ENCODE measurements at regions not wholly inside any gene's neighbourhood (a gene's known extent, or its start where the extent isn't known, plus 50 kb on each side); places are given as distances from the start of the nearest gene placed in this dataset.

DNA sequence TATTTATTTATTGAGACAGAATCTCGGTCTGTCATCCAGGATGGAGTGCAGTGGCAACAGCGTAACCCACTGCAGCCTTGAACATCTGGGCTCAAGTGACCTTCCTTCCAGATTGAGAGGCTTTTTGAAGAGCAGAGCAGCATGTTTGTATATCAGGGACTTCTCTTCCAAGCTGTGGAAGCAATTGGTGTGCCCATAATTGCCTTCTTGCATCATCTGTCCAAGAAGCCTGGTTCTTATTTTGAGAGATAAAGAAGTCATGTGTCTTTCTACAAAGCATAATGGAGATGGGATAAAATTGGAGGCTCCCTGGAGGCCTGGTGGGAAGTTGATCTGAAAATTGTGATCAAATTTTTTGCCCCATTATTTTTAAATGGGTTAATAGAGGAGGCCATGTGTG, 183.8 kb upstream of the MCTP2 start:
- DNase-seq = no peak

DNA sequence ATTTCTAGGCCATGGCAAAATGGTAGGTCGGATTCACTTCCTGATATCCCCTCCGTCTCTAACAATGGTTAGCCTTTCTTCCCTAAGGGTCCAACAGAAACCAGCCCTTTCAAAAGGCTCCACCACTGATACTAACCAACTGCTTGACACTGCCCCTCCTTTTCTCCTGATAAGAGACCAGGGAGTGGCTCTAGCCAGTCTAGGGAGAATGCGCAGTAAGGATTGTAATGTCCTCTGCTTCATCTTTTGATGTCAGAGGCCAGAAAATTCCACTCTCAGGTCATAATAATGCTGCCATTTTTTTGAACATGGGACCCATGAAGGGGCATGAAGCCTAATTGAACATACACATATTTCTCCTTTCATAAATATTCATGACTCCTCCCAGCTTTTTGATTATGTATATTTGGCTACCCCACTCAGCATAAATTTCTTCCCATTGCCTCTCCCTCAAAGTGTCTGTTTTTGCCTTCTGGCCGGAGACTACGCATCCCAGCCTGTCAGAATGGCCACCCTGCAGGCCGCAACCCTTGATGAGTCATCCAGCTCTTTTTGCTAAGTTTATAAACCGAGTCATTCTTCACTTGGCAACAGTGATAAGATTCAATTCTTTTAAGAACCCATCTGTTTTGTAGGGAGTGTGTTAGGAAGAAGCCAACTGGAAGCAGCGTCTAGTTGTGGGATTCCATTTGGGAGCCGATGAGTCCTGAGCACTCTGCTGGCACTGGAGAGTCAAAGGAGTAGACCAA, 189.0 kb upstream of the MCTP2 start:
- DNase-seq = no peak

DNA sequence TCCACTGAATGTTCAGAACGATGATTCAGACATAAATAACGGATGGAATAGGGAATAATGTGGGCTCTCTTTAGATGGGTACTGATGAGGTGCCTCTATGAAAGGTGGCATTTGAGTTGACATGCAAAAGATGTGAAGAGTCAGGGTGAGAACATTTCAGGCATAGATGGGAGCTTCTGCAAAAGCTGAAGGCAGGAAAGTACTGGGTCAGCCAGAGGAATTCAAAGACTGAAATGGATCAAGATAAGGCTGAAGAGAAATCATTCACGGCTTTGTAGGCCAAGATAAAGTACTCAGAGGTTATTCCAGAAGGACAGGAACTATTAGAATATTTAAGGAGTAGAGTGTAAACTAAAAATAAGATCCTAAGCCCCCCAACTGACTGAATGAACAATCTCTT, 189.6 kb upstream of the MCTP2 start:
- DNase-seq = no peak

DNA sequence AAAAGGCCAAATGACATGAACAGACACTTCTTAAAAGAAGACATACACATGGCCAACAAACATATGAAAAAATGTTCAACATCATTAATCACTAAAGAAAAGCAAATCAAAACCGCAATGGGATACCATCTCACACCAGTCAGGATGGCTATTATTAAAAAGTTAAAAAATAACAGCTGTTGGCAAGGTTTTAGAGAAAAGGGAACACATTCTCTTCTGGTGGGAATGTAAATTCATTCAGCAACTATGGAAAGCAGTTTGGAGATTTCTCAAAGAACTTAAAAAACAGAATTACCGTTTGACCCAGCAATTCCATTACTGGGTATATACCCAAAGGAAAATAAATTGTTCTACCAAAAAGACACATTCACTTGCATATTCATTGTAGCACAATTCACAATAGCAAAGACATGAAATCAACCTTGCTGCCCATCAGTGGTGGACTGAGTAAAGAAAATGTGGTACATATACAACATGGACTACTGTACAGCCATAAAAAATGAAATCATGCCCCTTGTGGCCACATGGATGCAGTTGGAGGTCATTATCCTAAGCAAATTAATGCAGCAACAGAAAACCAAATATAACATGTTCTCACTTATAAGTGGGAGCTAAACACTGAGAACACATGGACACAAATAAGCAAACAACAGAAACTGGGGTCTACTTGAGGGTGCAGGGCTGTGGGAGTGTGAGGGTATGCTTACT, 190.7 kb upstream of the MCTP2 start:
- no peak for DNase-seq

GRCh38 chr15:94036156-94036555, 195.2 kb upstream of the MCTP2 start:
- DNase-seq = no peak

DNA sequence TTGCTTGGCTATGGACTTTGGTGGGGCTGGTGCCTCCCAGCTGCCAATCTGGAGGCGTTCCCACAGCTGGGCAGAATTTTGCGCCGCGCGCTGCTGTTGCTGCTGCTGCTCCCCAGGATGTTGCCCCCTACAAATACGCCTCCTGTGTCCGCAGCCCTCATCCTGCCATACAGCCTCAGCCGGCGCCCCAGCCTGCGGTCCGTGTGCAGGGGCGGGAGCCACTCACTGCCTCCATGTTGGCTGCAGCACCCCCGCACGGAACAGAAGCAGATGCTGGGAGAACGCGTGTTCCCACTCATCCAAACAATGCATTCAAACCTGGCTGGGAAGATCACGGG, 197.7 kb upstream of the MCTP2 start:
- no peak for DNase-seq

DNA sequence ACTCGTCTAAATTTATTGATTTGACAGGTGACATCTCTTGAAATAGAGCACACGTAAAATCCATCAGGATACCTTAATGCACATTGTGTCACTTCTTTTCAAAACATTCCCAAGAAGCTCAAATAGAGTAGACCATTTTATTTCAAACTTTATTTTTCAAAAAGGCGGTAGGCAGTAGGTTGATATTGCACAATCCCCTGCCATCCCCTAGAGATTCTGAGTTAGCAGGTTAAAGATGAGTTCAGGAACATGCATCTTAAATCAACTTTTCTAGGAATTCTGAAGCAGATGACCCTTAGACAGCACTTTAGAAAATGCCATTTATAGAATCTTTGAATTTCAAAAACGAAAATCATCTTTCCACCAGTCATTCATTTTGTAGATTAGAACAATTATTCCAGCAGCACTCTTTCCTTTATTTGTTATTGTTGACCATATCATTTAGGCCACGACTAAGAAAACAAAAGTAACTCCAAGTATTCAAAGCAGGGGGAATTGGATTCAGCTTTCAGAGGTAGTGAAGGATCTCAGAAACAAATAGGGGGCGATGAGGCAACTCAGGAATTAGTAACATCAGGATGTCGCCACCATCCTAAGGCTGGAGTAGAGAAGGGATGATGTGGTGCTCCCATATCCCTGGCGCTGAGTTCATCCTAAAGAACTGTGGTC, 198.2 kb upstream of the MCTP2 start:
- no peak for DNase-seq

DNA sequence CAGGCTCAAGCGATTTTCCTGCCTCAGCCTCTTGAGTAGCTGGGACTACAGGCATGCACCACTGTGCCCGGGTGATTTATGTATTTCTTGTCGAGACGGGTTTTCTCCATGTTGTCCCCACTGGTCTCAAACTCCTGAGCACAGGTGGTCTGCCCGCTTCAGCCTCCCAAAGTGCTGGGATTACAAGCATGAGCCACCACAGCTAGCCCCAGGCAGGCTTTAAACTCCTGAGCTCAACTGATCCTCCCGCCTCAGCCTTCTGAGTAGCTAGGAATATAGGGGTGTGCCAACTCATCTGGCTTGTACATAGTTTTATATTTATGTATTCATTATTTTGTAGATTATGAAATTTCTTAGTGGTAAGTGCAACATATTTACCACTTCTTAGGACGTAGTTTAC, 198.8 kb upstream of the MCTP2 start:
- DNase-seq = no peak

- no peak for DNase-seq
Observed at GRCh38 chr15:94031072-94031471, 200.3 kb upstream of the MCTP2 start.

DNA sequence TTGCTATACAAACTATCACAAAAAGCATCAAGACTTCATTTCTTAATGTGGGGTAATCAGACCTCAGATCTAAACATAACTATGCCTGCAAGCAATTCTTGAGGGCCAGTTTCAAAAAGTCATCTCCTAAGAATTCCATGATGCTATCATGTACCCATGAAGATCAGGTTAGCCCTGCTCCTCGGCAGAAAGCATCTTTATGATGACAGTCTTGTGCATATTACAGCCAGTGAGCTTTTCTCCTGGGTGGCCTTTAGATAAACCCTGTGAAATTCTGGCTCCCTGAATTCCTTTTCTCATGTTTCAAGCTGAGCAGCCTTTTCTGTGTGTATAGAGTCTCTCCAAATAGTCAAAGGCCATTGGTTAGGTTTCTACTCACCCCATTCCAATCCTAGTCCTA, 201.9 kb upstream of the MCTP2 start:
- no peak for DNase-seq

DNA sequence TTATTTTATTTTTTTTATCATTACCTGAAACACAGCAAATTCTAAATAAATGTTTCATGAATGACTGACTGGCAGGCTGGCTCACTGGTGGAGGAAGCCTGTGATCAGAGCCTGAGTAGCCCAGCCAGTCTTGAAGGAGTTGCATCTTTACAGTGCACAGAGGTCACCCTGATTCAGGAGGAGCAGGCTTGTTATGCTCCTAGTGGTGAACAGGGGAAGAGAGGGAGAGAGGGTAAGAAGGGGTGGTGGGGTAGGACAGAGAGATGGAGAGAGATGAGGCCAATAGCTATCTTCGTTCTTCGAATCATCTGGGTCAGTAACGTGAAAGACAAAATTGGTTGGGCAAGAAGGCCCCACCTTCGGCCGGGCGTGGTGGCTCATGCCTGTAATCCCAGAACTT, 202.6 kb upstream of the MCTP2 start:
- no peak for DNase-seq

DNA sequence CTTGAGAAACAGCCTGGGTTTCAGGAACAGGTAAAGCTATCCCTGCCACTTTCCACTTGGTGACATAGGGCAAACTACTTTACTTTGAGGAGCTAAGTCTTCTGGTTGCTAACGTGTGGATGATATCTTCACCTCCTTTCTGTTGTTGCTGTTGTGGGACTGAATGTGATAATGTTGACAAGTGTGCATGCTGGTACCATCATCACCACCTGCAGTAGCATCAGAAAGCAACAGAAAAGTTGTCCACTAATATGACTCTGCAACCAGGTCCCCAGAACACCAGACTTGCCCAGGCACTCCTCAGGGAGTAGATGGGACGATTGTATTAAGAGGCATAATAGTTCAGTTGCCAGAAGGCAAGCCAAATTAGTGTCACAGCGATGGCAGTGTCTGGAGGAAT, 203.2 kb upstream of the MCTP2 start:
- DNase-seq = no peak

- DNase-seq = no peak
Observed at GRCh38 chr15:94027581-94027980, 203.8 kb upstream of the MCTP2 start.

DNA sequence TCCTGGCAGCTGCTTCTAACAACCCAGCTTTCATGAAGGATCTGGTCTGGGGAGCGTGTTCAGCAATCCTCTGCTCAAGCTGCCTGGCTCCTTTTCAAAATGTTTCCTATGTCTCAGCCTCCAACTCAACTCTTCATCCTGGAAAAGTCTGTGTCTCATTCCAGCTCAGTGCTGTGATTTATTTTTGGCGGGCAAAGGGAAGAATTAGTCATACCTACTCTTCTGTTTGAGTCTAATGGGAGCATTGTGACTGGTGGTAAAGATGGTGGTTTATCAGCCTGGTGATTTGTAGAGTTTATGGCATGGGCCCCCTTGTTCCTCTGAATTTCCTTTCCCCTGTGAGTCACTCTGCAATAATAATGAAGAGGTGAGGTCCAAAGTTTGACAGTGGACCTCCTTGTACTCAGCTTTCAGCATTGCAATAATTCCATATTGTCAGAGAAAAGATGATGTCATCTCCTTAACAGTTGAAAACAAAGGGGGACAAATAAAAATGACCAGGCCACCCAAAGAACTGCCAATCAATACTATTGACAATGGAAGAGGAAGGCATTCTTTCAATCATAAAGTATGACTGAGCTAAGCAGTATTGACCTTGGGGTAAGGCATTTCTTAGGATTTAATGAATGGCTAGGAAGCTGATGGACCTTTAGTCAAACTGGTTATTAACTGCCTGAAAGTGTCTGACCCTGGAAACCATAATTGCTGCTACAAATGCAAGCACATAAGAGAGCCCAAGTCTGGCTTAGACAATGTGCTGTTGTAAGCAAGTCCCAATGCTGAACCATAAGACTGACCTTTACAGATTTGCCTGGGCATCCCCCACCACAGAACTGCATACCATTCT, 204.7 kb upstream of the MCTP2 start:
- no peak for DNase-seq

GRCh38 chr15:94023531-94023930, 207.8 kb upstream of the MCTP2 start:
- no peak for DNase-seq

- no peak for DNase-seq
Observed at GRCh38 chr15:94021621-94022320, 209.6 kb upstream of the MCTP2 start.

DNA sequence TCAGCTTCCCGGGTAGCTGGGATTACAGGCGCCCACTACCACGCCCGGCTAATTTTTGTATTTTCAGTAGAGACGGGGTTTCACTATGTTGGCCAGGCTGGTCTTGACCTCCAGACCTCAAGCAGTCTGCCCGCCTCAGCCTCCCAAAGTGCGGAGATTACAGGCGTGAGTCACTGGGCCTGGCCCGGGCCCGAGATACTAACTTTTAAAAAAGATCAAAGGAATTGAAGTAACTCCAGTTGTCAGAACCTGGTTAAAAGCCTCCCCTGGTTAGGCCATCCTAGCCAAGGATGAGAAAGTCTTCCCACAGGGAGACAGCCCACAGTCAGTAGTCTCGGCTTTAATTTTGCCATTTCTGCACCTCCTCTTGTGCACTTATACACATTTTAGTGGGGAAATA, 212.3 kb upstream of the MCTP2 start:
- DNase-seq = no peak

GRCh38 chr15:94015324-94015723, 216.0 kb upstream of the MCTP2 start:
- DNase-seq = no peak

GRCh38 chr15:94008104-94009074, 223.0 kb upstream of the MCTP2 start:
- no peak for DNase-seq

DNA sequence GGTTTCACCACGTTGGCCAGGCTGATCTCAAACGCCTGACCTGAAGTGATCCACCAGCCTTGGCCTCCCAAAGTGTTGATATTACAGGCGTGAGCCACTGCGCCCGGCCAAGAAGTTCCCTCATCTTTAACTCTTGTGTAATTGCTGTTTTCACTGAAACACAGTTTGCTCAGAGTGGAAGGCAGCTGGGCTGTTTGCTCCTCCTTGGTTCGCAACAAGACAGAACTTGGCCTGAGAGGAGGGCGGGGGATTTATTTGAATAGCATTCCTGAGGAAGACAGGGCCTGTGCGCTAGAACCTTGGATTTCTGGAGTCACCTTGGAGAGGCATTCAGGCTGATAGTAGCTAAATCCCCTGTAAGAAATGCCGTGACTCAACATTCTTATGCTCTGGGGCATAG, 226.7 kb upstream of the MCTP2 start:
- no peak for DNase-seq

- DNase-seq = no peak
Observed at GRCh38 chr15:94002041-94002440, 229.3 kb upstream of the MCTP2 start.

Data from CD4-positive, alpha-beta T cell treated with Interleukin-10 for 1 hour (primary cell).